GM21717 (cell line): ENCODE measurements at regions not wholly inside any gene's neighbourhood (a gene's known extent, or its start where the extent isn't known, plus 50 kb on each side); places are given as distances from the start of the nearest gene placed in this dataset.
"Not testable (repeated sequence)": the region's sequence is repeated elsewhere in the genome, so short reads cannot be mapped to it uniquely, and the experiment has no call there.

ENCODE experiments used
- ATAC-seq: cut with Tn5 transposase; IDR thresholded peaks from one replicate; pipeline ENCODE4 v1.9.1; 2021; ENCODE audit warnings: mild to moderate bottlenecking, moderate library complexity; ENCODE audit not compliant: unreplicated experiment

GRCh38 chr1:121001090-121001726 is 111.6 kb downstream of the PPIAL4A start:
- ATAC-seq, result not testable (repeated sequence)

- not testable (repeated sequence) for ATAC-seq
Observed at GRCh38 chr1:121003230-121003629, 113.7 kb downstream of the PPIAL4A start.

- not testable (repeated sequence) for ATAC-seq
Observed at GRCh38 chr1:121006826-121007225, 117.3 kb downstream of the PPIAL4A start.

- ATAC-seq, result not testable (repeated sequence)
Observed at GRCh38 chr1:121007755-121008154, 118.2 kb downstream of the PPIAL4A start.

- ATAC-seq, result not testable (repeated sequence)
Observed at GRCh38 chr1:121008512-121009215, 119.1 kb downstream of the PPIAL4A start.

GRCh38 chr1:121009216-121010057 is 119.9 kb downstream of the PPIAL4A start:
- ATAC-seq, result not testable (repeated sequence)

- not testable (repeated sequence) for ATAC-seq
Observed at GRCh38 chr1:121010141-121010540, 120.6 kb downstream of the PPIAL4A start.

GRCh38 chr1:121013181-121013580 is 123.6 kb downstream of the PPIAL4A start:
- not testable (repeated sequence) for ATAC-seq

GRCh38 chr1:121016182-121017028 is 126.8 kb downstream of the PPIAL4A start:
- ATAC-seq, result not testable (repeated sequence)

- not testable (repeated sequence) for ATAC-seq
Observed at GRCh38 chr1:121019715-121020349, 130.3 kb downstream of the PPIAL4A start.

- ATAC-seq, result not testable (repeated sequence)
Observed at GRCh38 chr1:121020350-121021236, 131.0 kb downstream of the PPIAL4A start.

- ATAC-seq, result not testable (repeated sequence)
Observed at GRCh38 chr1:121021716-121022115, 132.1 kb downstream of the PPIAL4A start.

GRCh38 chr1:121032878-121033494 is 143.4 kb downstream of the PPIAL4A start:
- not testable (repeated sequence) for ATAC-seq

- not testable (repeated sequence) for ATAC-seq
Observed at GRCh38 chr1:121036792-121037191, 147.2 kb downstream of the PPIAL4A start.

GRCh38 chr1:121040974-121041373 is 143.2 kb downstream of the FAM72B start:
- ATAC-seq, result not testable (repeated sequence)

- not testable (repeated sequence) for ATAC-seq
Observed at GRCh38 chr1:121041497-121041896, 142.6 kb downstream of the FAM72B start.

- not testable (repeated sequence) for ATAC-seq
Observed at GRCh38 chr1:121042882-121043281, 141.3 kb downstream of the FAM72B start.

GRCh38 chr1:121048293-121048752 is 135.8 kb downstream of the FAM72B start:
- ATAC-seq, result not testable (repeated sequence)
